Frontal cortex (tissue), 3 donors: ENCODE measurements at regions not wholly inside any gene's neighbourhood (a gene's known extent, or its start where the extent isn't known, plus 50 kb on each side); places are given as distances from the start of the nearest gene placed in this dataset.

Experiments
- DNase-seq, 2 donors: peaks; one replicate each; pipeline ENCODE4 v3.0.0; 2012; ENCODE audit warnings: low spot score in 2 of 2
- FAIRE-seq: peaks from 2 replicates; lab custom pipeline; 2012; peaks lifted over from hg19 to GRCh38; lab: Jason Lieb, UNC
- donor health status: control.
- donor health status: control.
- donor health status: control.

- no peak for DNase-seq
- no peak for FAIRE-seq
Measured at GRCh38 chr1:25045480-25046193, 115.6 kb upstream of the RUNX3 start.

- DNase-seq = no peak
- FAIRE-seq = no peak
Measured at GRCh38 chr1:25043228-25043580, 113.1 kb upstream of the RUNX3 start.

- FAIRE-seq (no peak), DNase-seq (no peak)
Measured at GRCh38 chr1:25042331-25043227, 112.5 kb upstream of the RUNX3 start.

GRCh38 chr1:25041916-25042315 is 111.8 kb upstream of the RUNX3 start:
- no peak for FAIRE-seq

GRCh38 chr1:25040122-25040685 is 110.1 kb upstream of the RUNX3 start:
- no peak for FAIRE-seq

More at GRCh38 chr1:25041916-25042315, 111.8 kb upstream of the RUNX3 start:
- no peak for DNase-seq

GRCh38 chr1:25039229-25039628 is 109.2 kb upstream of the RUNX3 start:
- FAIRE-seq (no peak), DNase-seq (no peak)

More at GRCh38 chr1:25040122-25040685, 110.1 kb upstream of the RUNX3 start:
- DNase-seq = no peak

- DNase-seq = no peak
- no peak for FAIRE-seq
Measured at GRCh38 chr1:25038699-25039098, 108.6 kb upstream of the RUNX3 start.

- peak in 1 of 2 donors; percentile 44 for DNase-seq
- no peak for FAIRE-seq
Measured at GRCh38 chr1:25037174-25038074, 107.3 kb upstream of the RUNX3 start.

GRCh38 chr1:25036117-25036546 is 106.1 kb upstream of the RUNX3 start:
- FAIRE-seq (no peak), DNase-seq (no peak)

- FAIRE-seq = no peak
- no peak for DNase-seq
Measured at GRCh38 chr1:25035523-25036116, 105.5 kb upstream of the RUNX3 start.

- no peak for FAIRE-seq
- DNase-seq = no peak
Measured at GRCh38 chr1:25034736-25035522, 104.9 kb upstream of the RUNX3 start.

GRCh38 chr1:25033828-25034705 is 104.0 kb upstream of the RUNX3 start:
- FAIRE-seq (no peak), DNase-seq (no peak)

- no peak for DNase-seq
- no peak for FAIRE-seq
Measured at GRCh38 chr1:25033030-25033827, 103.2 kb upstream of the RUNX3 start.

- FAIRE-seq (no peak), DNase-seq (no peak)
Measured at GRCh38 chr1:25031966-25032667, 102.0 kb upstream of the RUNX3 start.

- FAIRE-seq (no peak), DNase-seq (no peak)
Measured at GRCh38 chr1:25031601-25031965, 101.5 kb upstream of the RUNX3 start.
